Tibial artery (tissue), 4 donors: ENCODE measurements at regions not wholly inside any gene's neighbourhood (a gene's known extent, or its start where the extent isn't known, plus 50 kb on each side); places are given as distances from the start of the nearest gene placed in this dataset.
A peak's percentile ranks its signal among the peaks of the same experiment; 100 is the strongest.

Experiments
- DNase-seq, 2 donors: peaks; one replicate each; pipeline ENCODE4 v3.0.0-alpha.2; 2019
- H3K27ac ChIP-seq, 2 donors: fragments of 200-600 bp; sonication (generic) in 1 of 2; 1 replicate in 1 of 2; 2 replicates in 1 of 2; pipeline ENCODE4 v1.5.1; 2018 to 2019; ENCODE audit warnings: mild to moderate bottlenecking in 1 of 2
- H3K27me3 ChIP-seq, 2 donors: fragments of 200-600 bp; sonication (generic) in 1 of 2; one replicate each; pipeline versions ENCODE4 v1.5.1 to v1.6.0; 2016 to 2019
- H3K36me3 ChIP-seq, 3 donors: fragments of 200-600 bp; sonication (generic) in 2 of 3; one replicate each; pipeline ENCODE4 v1.5.1; 2016 to 2019; ENCODE audit warnings: mild to moderate bottlenecking in 2 of 3
- H3K4me1 ChIP-seq, 4 donors: fragments of 200-600 bp; sonication (generic) in 2 of 4; 1 replicate in 3 of 4; 2 replicates in 1 of 4; pipeline ENCODE4 v1.5.1; 2016 to 2019
- H3K4me3 ChIP-seq, 2 donors: fragments of 200-600 bp; sonication (generic) in 1 of 2; 1 replicate in 1 of 2; 2 replicates in 1 of 2; pipeline ENCODE4 v1.5.1; 2018 to 2019; ENCODE audit warnings: mild to moderate bottlenecking in 2 of 2
- H3K9me3 ChIP-seq, 3 donors: fragments of 200-600 bp; sonication (generic) in 1 of 3; one replicate each; pipeline ENCODE4 v1.5.1; 2016 to 2019
- CTCF ChIP-seq, 2 experiments: fragments of 200-600 bp in 1 of 2; fragments of 450-650 bp in 1 of 2; IDR thresholded peaks; one replicate each; pipeline ENCODE4 v1.5.1; 2017 to 2019; ENCODE audit warnings: antibody characterized with exemption in 2 of 2, mild to moderate bottlenecking in 1 of 2, moderate library complexity in 1 of 2
- intact Hi-C: fragments of 100-400 bp; cut with DNase I; formaldehyde crosslinking; loops from one replicate; pipeline ENCODE4 v1.15.0; 2023; ENCODE audit warnings: low total_unique reads

- Histone ChIP-seq H3K4me1 (no peaks in the 10 kb centered on the region), H3K27me3 (no peaks in the 10 kb centered on the region), H3K27ac (no peak overlapping the region), H3K4me3 (no peak overlapping the region), H3K36me3 (no peaks in the 10 kb centered on the region), H3K9me3 (no peaks in the 10 kb centered on the region)
- peak in 1 of 2 donors; percentile 50 for DNase-seq
- intact Hi-C loops = no loop called here
- peak; percentile 72 to 92 for TF ChIP-seq CTCF (IDR thresholded peaks at IDR 0.05)
Observed at GRCh38 chr1:209248649-209249279, 334.8 kb upstream of the CAMK1G start.

GRCh38 chr1:209249280-209249670, 334.2 kb upstream of the CAMK1G start:
- intact Hi-C loops = no loop called here
- DNase-seq = no peak
- no peak for TF ChIP-seq CTCF (IDR thresholded peaks at IDR 0.05)

GRCh38 chr1:209249785-209250440, 333.6 kb upstream of the CAMK1G start:
- no peaks in the 10 kb centered on the region for H3K36me3 ChIP-seq
- H3K4me3 ChIP-seq = no peak overlapping the region
- no peak for TF ChIP-seq CTCF (IDR thresholded peaks at IDR 0.05)
- DNase-seq = no peak
- H3K27ac ChIP-seq = no peak overlapping the region
- intact Hi-C loops = no loop called here
- H3K4me1 ChIP-seq = no peaks in the 10 kb centered on the region
- no peaks in the 10 kb centered on the region for H3K27me3 ChIP-seq
- no peaks in the 10 kb centered on the region for H3K9me3 ChIP-seq

More at GRCh38 chr1:209249280-209249670, 334.2 kb upstream of the CAMK1G start:
- Histone ChIP-seq H3K27ac (no peak overlapping the region), H3K9me3 (no peaks in the 10 kb centered on the region), H3K4me1 (no peaks in the 10 kb centered on the region), H3K4me3 (no peak overlapping the region), H3K36me3 (no peaks in the 10 kb centered on the region), H3K27me3 (no peaks in the 10 kb centered on the region)

- intact Hi-C loops = no loop called here
- Histone ChIP-seq H3K36me3 (no peaks in the 10 kb centered on the region), H3K9me3 (no peaks in the 10 kb centered on the region), H3K27ac (no peak overlapping the region), H3K4me1 (no peaks in the 10 kb centered on the region), H3K27me3 (no peaks in the 10 kb centered on the region), H3K4me3 (no peak overlapping the region)
- TF ChIP-seq CTCF (IDR thresholded peaks at IDR 0.05) = no peak
- DNase-seq = no peak
Observed at GRCh38 chr1:209250861-209251636, 332.5 kb upstream of the CAMK1G start.

- Histone ChIP-seq H3K27me3 (peaks cover 0 to 3% of the 10 kb centered on the region in 2 donors), H3K27ac (no peak overlapping the region), H3K36me3 (no peaks in the 10 kb centered on the region), H3K4me1 (no peaks in the 10 kb centered on the region), H3K9me3 (no peaks in the 10 kb centered on the region), H3K4me3 (no peak overlapping the region)
- no peak for TF ChIP-seq CTCF (IDR thresholded peaks at IDR 0.05)
- no peak for DNase-seq
- intact Hi-C loops = no loop called here
Observed at GRCh38 chr1:209256766-209257350, 326.7 kb upstream of the CAMK1G start.
